ENCODE measurements at regions not wholly inside any gene's neighbourhood (a gene's known extent, or its start where the extent isn't known, plus 50 kb on each side); places are given as distances from the start of the nearest gene placed in this dataset.

DNA sequence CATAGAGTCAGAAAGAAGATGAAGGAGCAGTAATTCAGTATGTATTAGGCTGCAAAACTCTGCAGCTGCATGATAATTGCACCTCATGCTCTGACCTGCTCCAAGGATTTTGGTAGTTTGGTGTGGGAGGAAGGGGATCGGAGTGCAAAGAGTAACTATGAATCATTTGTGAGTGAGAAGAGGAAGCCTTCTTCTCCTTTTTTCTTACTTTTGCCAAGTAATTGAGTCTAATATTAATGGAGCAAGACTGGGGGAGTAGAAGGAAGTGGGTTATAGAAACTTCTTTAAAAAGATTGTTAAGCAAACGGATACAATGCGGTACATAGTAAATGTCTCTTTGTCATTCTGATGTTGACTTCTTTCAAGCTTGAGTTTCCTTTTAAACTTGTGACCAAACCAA is 276.5 kb downstream of the EDEM1 start:
- TF ChIP-seq, protein P1, sequence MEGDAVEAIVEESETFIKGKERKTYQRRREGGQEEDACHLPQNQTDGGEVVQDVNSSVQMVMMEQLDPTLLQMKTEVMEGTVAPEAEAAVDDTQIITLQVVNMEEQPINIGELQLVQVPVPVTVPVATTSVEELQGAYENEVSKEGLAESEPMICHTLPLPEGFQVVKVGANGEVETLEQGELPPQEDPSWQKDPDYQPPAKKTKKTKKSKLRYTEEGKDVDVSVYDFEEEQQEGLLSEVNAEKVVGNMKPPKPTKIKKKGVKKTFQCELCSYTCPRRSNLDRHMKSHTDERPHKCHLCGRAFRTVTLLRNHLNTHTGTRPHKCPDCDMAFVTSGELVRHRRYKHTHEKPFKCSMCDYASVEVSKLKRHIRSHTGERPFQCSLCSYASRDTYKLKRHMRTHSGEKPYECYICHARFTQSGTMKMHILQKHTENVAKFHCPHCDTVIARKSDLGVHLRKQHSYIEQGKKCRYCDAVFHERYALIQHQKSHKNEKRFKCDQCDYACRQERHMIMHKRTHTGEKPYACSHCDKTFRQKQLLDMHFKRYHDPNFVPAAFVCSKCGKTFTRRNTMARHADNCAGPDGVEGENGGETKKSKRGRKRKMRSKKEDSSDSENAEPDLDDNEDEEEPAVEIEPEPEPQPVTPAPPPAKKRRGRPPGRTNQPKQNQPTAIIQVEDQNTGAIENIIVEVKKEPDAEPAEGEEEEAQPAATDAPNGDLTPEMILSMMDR (IDR thresholded peaks at IDR 0.05) = no peak
- no peak for TF ChIP-seq POLR2A (IDR thresholded peaks at IDR 0.05)

All from testis (tissue), 2 donors.